Heart left ventricle (tissue), 13 donors: ENCODE measurements at regions not wholly inside any gene's neighbourhood (a gene's known extent, or its start where the extent isn't known, plus 50 kb on each side); places are given as distances from the start of the nearest gene placed in this dataset.
"Not testable (repeated sequence)": the region's sequence is repeated elsewhere in the genome, so short reads cannot be mapped to it uniquely, and the experiment has no call there.

Experiments
- CTCF ChIP-seq, 12 donors: fragments of 200-600 bp; sonication (generic) in 4 of 12; IDR thresholded peaks; one replicate each; pipeline versions ENCODE4 v1.5.0 to v1.8.0; 2018 to 2022; ENCODE audit warnings: antibody characterized with exemption in 12 of 12, mild to moderate bottlenecking in 5 of 12
- POLR2A ChIP-seq, 2 donors: fragments of 450-650 bp; IDR thresholded peaks; one replicate each; pipeline ENCODE4 v1.6.1; 2017; ENCODE audit warnings: antibody characterized with exemption in 2 of 2, mild to moderate bottlenecking in 2 of 2, moderate library complexity in 2 of 2
- donor health status: ischemic (EF 13 %, LVEDD 7.1; RV severe dilation, severe dysfunction).
- donor health status: DM: no; HTN: yes; CAD: no.
- donor health status: DM: no; HTN: no; CAD: no.
- donor health status: ischemic (EF 25% LVEDD 6.9; RV normal size, moderate dysfunction).
- donor health status: ischemic (EF 25% LVEDD 5.7; RV mildly dilated, moderate dysfunction).
- donor health status: ischemic (EF 35%, LVEDD 5.7; RV mildly dilated, moderate dysfunction).
- donor health status: nonischemic (EF 11% LVEDD 7.7; RV severe dilation, severe dysfunction).
- donor health status: DM: yes; HTN: yes; CAD: no.
- donor health status: PGD.
- donor health status: ischemic (EF 29% LVEDD 5.4; RV normal size, mild dysfunction).
- donor health status: nonischemic (EF 23%, LVEDD 6.1; RV moderate dilation, normal function).

GRCh38 chr15:39420123-39420852 is 160.6 kb upstream of the THBS1 start:
- not testable (repeated sequence) for TF ChIP-seq CTCF, POLR2A (IDR thresholded peaks at IDR 0.05)
